GM18907 (cell line): ENCODE measurements at regions not wholly inside any gene's neighbourhood (a gene's known extent, or its start where the extent isn't known, plus 50 kb on each side); places are given as distances from the start of the nearest gene placed in this dataset.
"Not testable (repeated sequence)": the region's sequence is repeated elsewhere in the genome, so short reads cannot be mapped to it uniquely, and the experiment has no call there.

Experiments used
- ATAC-seq: cut with Tn5 transposase; IDR thresholded peaks from one replicate; pipeline ENCODE4 v1.9.1; 2021; ENCODE audit warnings: mild to moderate bottlenecking, moderate library complexity; ENCODE audit not compliant: unreplicated experiment

- no peak for ATAC-seq
These were observed 1614.6 kb downstream of the PCDH9 start for GRCh38 chr13:65615506-65615905.

GRCh38 chr13:65613004-65613403 lies 1617.1 kb downstream of the PCDH9 start:
- ATAC-seq = no peak

- no peak for ATAC-seq
These were observed 1620.8 kb downstream of the PCDH9 start for GRCh38 chr13:65609350-65609749.

- no peak for ATAC-seq
These were observed 1623.5 kb downstream of the PCDH9 start for GRCh38 chr13:65606622-65607021.

- no peak for ATAC-seq
These were observed 1624.7 kb downstream of the PCDH9 start for GRCh38 chr13:65605396-65605795.

GRCh38 chr13:65603160-65603559 lies 1627.0 kb downstream of the PCDH9 start:
- no peak for ATAC-seq

- ATAC-seq = no peak
These were observed 1628.3 kb downstream of the PCDH9 start for GRCh38 chr13:65601855-65602254.

- no peak for ATAC-seq
These were observed 1629.4 kb downstream of the PCDH9 start for GRCh38 chr13:65600702-65601101.

GRCh38 chr13:65597839-65598818 lies 1632.0 kb downstream of the PCDH9 start:
- ATAC-seq = no peak

GRCh38 chr13:65595916-65596315 lies 1634.2 kb downstream of the PCDH9 start:
- no peak for ATAC-seq

GRCh38 chr13:65594298-65594781 lies 1635.8 kb downstream of the PCDH9 start:
- ATAC-seq = no peak

- no peak for ATAC-seq
These were observed 1636.8 kb downstream of the PCDH9 start for GRCh38 chr13:65593298-65593874.

GRCh38 chr13:65592731-65593130 lies 1637.4 kb downstream of the PCDH9 start:
- no peak for ATAC-seq

- ATAC-seq = no peak
These were observed 1644.8 kb downstream of the PCDH9 start for GRCh38 chr13:65585346-65585745.

GRCh38 chr13:65584126-65584525 lies 1646.0 kb downstream of the PCDH9 start:
- no peak for ATAC-seq

GRCh38 chr13:65582160-65582559 lies 1648.0 kb downstream of the PCDH9 start:
- no peak for ATAC-seq

GRCh38 chr13:65564561-65564960 lies 1665.6 kb downstream of the PCDH9 start:
- not testable (repeated sequence) for ATAC-seq

GRCh38 chr13:65562305-65562704 lies 1667.8 kb downstream of the PCDH9 start:
- ATAC-seq = no peak

GRCh38 chr13:65560936-65561335 lies 1669.2 kb downstream of the PCDH9 start:
- ATAC-seq = no peak

GRCh38 chr13:65555962-65556361 lies 1674.2 kb downstream of the PCDH9 start:
- no peak for ATAC-seq

GRCh38 chr13:65553096-65553727 lies 1676.9 kb downstream of the PCDH9 start:
- no peak for ATAC-seq

GRCh38 chr13:65551208-65551607 lies 1678.9 kb downstream of the PCDH9 start:
- no peak for ATAC-seq
